ENCODE measurements at regions not wholly inside any gene's neighbourhood (a gene's known extent, or its start where the extent isn't known, plus 50 kb on each side); places are given as distances from the start of the nearest gene placed in this dataset.
"Not testable (repeated sequence)": the region's sequence is repeated elsewhere in the genome, so short reads cannot be mapped to it uniquely, and the experiment has no call there.

GRCh38 chr2:869357-869871 lies 81.2 kb upstream of the SNTG2 start:
- Mint-ChIP-seq H3K36me3 (no peaks in the 10 kb centered on the region), H3K4me1 (no peaks in the 10 kb centered on the region), H3K27me3 (peaks cover 11% of the 10 kb centered on the region), H3K9me3 (no peaks in the 10 kb centered on the region), H3K27ac (no peak overlapping the region), H3K4me3 (no peak overlapping the region)

GRCh38 chr2:868857-869256 lies 81.8 kb upstream of the SNTG2 start:
- peaks cover 11% of the 10 kb centered on the region for H3K27me3 Mint-ChIP-seq
- not testable (repeated sequence) for H3K4me3 Mint-ChIP-seq, H3K4me1 Mint-ChIP-seq, H3K9me3 Mint-ChIP-seq, H3K36me3 Mint-ChIP-seq, H3K27ac Mint-ChIP-seq

- Mint-ChIP-seq H3K36me3 (no peaks in the 10 kb centered on the region), H3K27me3 (peaks cover 8% of the 10 kb centered on the region), H3K4me3 (no peak overlapping the region)
Observed at GRCh38 chr2:867296-867695, 83.4 kb upstream of the SNTG2 start.

GRCh38 chr2:866887-867286 lies 83.8 kb upstream of the SNTG2 start:
- Mint-ChIP-seq H3K27me3 (peaks cover 8% of the 10 kb centered on the region), H3K27ac (no peak overlapping the region), H3K4me1 (no peaks in the 10 kb centered on the region), H3K9me3 (no peaks in the 10 kb centered on the region), H3K4me3 (no peak overlapping the region), H3K36me3 (no peaks in the 10 kb centered on the region)

More at GRCh38 chr2:867296-867695, 83.4 kb upstream of the SNTG2 start:
- H3K9me3 Mint-ChIP-seq, result no peaks in the 10 kb centered on the region
- no peak overlapping the region for H3K27ac Mint-ChIP-seq
- no peaks in the 10 kb centered on the region for H3K4me1 Mint-ChIP-seq

- Mint-ChIP-seq H3K4me1 (no peaks in the 10 kb centered on the region), H3K36me3 (no peaks in the 10 kb centered on the region), H3K9me3 (no peaks in the 10 kb centered on the region), H3K4me3 (no peak overlapping the region), H3K27me3 (peaks cover 5% of the 10 kb centered on the region), H3K27ac (no peak overlapping the region)
Observed at GRCh38 chr2:866009-866680, 84.5 kb upstream of the SNTG2 start.

- H3K4me3 Mint-ChIP-seq, result no peak overlapping the region
- H3K9me3 Mint-ChIP-seq, result no peaks in the 10 kb centered on the region
- peaks cover 1% of the 10 kb centered on the region for H3K27me3 Mint-ChIP-seq
- no peaks in the 10 kb centered on the region for H3K4me1 Mint-ChIP-seq
- no peaks in the 10 kb centered on the region for H3K36me3 Mint-ChIP-seq
- no peak overlapping the region for H3K27ac Mint-ChIP-seq
Observed at GRCh38 chr2:864501-865106, 86.0 kb upstream of the SNTG2 start.

GRCh38 chr2:863732-864450 lies 86.8 kb upstream of the SNTG2 start:
- Mint-ChIP-seq H3K9me3 (no peaks in the 10 kb centered on the region), H3K4me1 (no peaks in the 10 kb centered on the region), H3K36me3 (no peaks in the 10 kb centered on the region), H3K27me3 (no peaks in the 10 kb centered on the region), H3K4me3 (no peak overlapping the region), H3K27ac (no peak overlapping the region)

GRCh38 chr2:862731-863466 lies 87.8 kb upstream of the SNTG2 start:
- no peak overlapping the region for H3K27ac Mint-ChIP-seq
- no peak overlapping the region for H3K4me3 Mint-ChIP-seq
- no peaks in the 10 kb centered on the region for H3K27me3 Mint-ChIP-seq
- no peaks in the 10 kb centered on the region for H3K9me3 Mint-ChIP-seq
- no peaks in the 10 kb centered on the region for H3K4me1 Mint-ChIP-seq
- no peaks in the 10 kb centered on the region for H3K36me3 Mint-ChIP-seq

- H3K9me3 Mint-ChIP-seq, result no peaks in the 10 kb centered on the region
- no peaks in the 10 kb centered on the region for H3K4me1 Mint-ChIP-seq
- H3K27me3 Mint-ChIP-seq, result no peaks in the 10 kb centered on the region
- H3K27ac Mint-ChIP-seq, result no peak overlapping the region
- H3K36me3 Mint-ChIP-seq, result no peaks in the 10 kb centered on the region
- H3K4me3 Mint-ChIP-seq, result no peak overlapping the region
Observed at GRCh38 chr2:862355-862687, 88.3 kb upstream of the SNTG2 start.

- H3K9me3 Mint-ChIP-seq, result no peaks in the 10 kb centered on the region
Observed at GRCh38 chr2:861655-862354, 88.8 kb upstream of the SNTG2 start.

GRCh38 chr2:860259-860855 lies 90.3 kb upstream of the SNTG2 start:
- no peak overlapping the region for H3K4me3 Mint-ChIP-seq
- no peaks in the 10 kb centered on the region for H3K27me3 Mint-ChIP-seq
- H3K9me3 Mint-ChIP-seq, result peaks cover 4% of the 10 kb centered on the region
- H3K27ac Mint-ChIP-seq, result no peak overlapping the region
- H3K4me1 Mint-ChIP-seq, result peaks cover 12% of the 10 kb centered on the region
- H3K36me3 Mint-ChIP-seq, result no peaks in the 10 kb centered on the region

More at GRCh38 chr2:861655-862354, 88.8 kb upstream of the SNTG2 start:
- Mint-ChIP-seq H3K4me3 (no peak overlapping the region), H3K4me1 (no peaks in the 10 kb centered on the region), H3K27ac (no peak overlapping the region), H3K27me3 (no peaks in the 10 kb centered on the region), H3K36me3 (no peaks in the 10 kb centered on the region)

GRCh38 chr2:858646-859045 lies 92.0 kb upstream of the SNTG2 start:
- Mint-ChIP-seq H3K27me3 (no peaks in the 10 kb centered on the region), H3K4me3 (no peak overlapping the region), H3K27ac (no peak overlapping the region), H3K9me3 (peaks cover 17% of the 10 kb centered on the region), H3K36me3 (no peaks in the 10 kb centered on the region), H3K4me1 (peaks cover 25% of the 10 kb centered on the region)

- Mint-ChIP-seq H3K27ac (no peak overlapping the region), H3K9me3 (peaks cover 17% of the 10 kb centered on the region), H3K36me3 (no peaks in the 10 kb centered on the region), H3K27me3 (no peaks in the 10 kb centered on the region), H3K4me3 (no peak overlapping the region), H3K4me1 (peaks cover 25% of the 10 kb centered on the region)
Observed at GRCh38 chr2:857937-858336, 92.7 kb upstream of the SNTG2 start.

- Mint-ChIP-seq H3K27me3 (no peaks in the 10 kb centered on the region), H3K4me1 (peaks cover 25% of the 10 kb centered on the region), H3K9me3 (peaks cover 17% of the 10 kb centered on the region), H3K36me3 (no peaks in the 10 kb centered on the region), H3K4me3 (no peak overlapping the region), H3K27ac (no peak overlapping the region)
Observed at GRCh38 chr2:857081-857480, 93.6 kb upstream of the SNTG2 start.

- peaks cover 25% of the 10 kb centered on the region for H3K4me1 Mint-ChIP-seq
- no peaks in the 10 kb centered on the region for H3K36me3 Mint-ChIP-seq
- H3K27ac Mint-ChIP-seq, result no peak overlapping the region
- H3K27me3 Mint-ChIP-seq, result no peaks in the 10 kb centered on the region
- no peak overlapping the region for H3K4me3 Mint-ChIP-seq
- peaks cover 17% of the 10 kb centered on the region for H3K9me3 Mint-ChIP-seq
Observed at GRCh38 chr2:856456-856855, 94.2 kb upstream of the SNTG2 start.
